HuH-7.5 (cell line): ENCODE measurements at regions not wholly inside any gene's neighbourhood (a gene's known extent, or its start where the extent isn't known, plus 50 kb on each side); places are given as distances from the start of the nearest gene placed in this dataset.
"Not testable (repeated sequence)": the region's sequence is repeated elsewhere in the genome, so short reads cannot be mapped to it uniquely, and the experiment has no call there.

Experiments used
- DNase-seq: peaks from one replicate; pipeline ENCODE4 v3.0.0; 2011; ENCODE audit warnings: low spot score

DNA sequence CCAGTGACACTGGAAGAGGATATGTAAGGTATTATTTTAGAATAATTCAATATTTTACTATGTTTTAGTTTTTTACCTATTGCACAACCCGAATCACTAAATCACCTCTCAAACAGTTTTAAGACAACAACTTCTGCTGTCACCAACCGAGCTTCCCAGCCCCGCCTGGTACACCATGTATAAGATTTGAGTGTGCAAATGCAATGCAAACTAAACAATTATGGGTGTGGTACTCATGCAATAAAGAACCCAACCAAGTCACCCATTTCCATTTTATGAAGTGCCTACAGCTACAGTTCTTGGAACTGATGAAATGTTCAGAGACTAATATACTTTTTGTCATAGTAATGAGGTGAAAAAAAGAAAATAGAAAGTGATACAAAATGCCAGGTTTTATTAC lies 256.2 kb downstream of the TAFA4 start:
- DNase-seq: no peak

DNA sequence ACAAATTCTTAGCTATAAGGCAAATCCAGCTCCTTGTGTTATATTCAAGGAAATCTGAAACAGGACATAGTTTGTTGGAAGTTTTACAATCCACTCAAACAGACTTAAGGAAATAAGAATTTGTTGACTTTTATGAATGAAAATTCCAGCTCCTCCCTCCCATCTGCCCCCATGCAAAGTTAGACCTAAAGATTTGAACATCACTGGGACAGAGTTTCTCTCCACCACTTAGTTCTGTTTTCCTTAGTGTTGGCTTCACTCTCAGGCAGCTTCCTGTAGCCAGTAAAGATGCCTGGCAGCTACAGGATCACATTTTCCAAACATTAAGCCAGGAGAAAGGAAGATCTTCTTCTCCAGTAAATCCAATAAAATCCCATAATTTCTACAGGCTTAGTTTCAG lies 265.0 kb downstream of the TAFA4 start:
- no peak for DNase-seq

DNA sequence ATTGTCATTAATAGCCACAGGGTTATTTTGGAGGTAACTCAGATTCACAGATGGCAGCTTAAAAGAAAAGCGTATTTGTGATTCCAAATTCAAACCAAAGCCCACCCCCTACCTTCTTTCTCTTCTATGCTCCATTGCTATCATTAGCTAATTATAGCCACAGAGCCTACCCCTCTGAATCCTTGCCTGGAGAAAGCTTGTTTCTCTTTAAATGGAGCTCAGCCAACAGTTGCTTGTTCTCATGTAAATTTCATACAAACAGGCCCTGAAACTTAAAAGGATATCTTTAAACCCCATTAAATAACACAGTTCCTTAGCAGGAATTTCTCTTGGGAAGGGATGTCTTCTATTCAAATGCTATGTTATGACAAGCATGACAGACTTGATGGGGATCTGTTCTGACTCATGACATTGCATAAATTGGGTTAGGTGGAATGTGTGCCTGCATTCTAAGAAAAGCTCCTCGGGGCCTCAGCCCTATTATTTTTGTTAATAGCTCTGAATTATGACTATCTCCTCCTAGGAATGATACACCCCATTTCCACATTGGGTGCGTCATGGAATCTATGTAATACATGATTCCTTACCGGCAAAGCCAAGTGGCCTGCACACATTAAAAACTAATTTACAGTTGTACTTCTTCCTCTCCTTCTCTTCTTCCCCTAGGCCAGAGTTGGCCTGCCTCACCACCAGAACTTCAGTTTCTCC lies 265.8 kb downstream of the TAFA4 start:
- DNase-seq: no peak

DNA sequence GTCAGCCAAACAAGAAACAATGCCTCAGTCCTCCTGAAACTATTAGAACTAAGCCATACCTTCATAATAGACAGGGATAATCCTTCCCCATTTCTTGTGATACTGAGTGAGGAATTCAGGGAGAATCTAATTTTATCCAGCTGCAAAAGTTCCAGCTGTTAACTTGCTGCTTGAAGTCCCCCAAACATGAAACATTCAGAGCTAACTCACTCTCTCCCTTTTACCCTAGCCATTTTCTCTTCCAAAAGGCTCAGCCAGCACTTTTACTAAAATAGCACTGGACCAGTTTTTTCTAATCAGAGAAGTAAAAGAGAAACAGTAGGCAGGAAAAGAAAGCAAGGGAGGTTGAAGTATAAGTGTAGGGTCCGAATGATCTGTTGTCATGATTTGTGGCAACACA lies 268.1 kb downstream of the TAFA4 start:
- DNase-seq: no peak

DNA sequence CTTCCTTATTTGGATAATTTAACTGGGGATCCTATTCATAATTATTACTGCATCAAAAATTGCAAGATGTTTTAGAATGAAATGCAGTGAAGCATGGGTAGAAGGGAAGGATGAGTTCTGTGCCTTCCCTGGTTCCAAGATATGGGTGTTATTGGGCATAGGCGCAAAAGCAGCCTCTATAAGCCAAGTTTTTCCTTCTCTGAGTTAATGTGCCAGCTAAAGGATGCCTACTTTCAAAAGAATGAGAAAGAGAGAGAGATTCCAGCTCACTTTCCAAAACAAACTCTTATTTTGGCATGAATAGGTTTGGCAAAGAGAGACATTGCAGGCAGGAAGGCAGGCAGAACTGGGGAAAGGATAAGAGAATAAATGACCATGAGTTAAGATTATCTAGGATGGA lies 270.2 kb downstream of the TAFA4 start:
- no peak for DNase-seq

DNA sequence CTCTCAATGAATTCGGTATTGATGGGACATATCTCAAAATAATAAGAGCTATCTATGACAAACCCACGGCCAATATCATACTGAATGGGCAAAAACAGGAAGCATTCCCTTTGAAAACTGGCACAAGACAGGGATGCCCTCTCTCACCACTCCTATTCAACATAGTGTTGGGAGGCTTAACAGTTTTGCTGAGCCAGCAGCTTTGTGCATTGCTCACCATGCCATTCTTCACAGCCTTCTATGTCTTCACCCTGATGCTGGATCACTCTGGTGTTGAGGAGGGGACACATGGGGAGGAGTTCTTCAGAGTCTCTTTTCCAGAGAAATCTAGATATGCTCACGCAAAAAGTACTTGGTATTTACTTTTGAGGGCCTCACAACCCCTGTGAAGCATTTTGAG lies 281.7 kb downstream of the TAFA4 start:
- DNase-seq: not testable (repeated sequence)

DNA sequence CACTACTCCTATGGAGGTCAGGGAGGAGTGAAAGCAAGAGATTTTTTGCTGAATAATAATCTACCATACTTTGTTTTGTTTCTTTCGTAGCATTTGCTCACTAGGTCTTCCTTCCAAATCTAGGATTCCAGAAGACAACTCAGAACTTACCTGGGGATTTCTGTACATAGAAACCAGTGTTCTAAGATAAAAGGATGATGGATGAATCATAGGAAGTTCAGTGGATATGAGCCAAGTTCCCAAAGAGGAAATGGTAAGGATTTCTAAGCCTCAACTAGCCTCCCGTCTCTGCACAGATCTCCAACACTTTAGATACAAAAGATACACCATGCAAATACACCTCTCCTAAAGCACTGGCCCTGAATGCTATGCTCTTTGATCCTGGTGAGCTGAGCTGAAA lies 283.9 kb downstream of the TAFA4 start:
- no peak for DNase-seq

DNA sequence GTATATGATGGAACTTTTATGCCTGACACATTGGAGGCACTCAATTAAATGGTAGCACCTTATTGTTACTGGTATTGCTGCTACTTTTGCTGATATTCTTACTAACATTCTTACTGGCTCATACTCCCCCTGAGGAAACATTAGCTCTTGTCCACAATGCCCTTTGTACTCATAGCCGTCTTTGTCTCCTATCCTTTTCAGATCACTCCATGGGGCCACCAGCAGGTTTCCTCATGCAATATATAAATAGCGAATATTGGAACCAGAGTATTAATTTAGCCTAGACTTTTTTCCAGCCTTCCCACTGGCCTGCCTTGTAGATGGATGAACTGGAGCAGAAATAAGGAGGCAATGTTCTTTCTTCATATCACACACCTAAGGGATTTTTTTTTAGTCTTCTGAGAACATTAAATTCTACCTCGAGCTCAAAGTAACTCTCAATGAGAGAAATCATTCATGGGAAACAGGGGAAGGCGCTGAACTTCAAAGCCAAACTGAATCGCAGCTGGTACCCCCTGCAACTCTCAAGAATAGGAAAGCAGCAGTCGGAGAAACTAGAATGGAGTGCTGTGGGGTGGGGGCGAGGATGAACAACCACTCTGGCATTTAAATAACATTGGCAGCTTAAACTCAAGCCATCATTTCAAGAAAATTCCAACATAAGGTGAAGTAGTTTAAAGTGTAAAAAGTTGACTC lies 300.3 kb downstream of the TAFA4 start:
- no peak for DNase-seq

DNA sequence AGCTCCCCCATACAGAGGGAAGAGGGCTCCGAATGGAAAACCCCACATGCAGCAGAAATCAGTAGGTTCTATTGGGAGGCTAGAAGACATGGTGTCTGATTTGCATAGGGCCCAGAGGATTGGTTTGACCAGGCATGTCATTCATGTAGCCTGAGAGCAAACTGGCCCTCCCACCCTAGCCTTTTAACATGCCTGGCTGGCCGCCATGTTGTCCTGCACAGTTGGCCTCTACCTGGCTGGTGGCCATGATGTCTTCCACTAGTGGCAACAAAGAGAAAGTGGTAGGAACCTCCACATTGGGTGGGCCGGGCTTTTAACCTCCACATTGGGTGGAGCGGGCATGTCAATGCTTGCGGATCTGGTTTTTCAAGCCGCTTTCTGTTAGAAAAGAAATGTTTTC lies 312.1 kb downstream of the TAFA4 start:
- DNase-seq: no peak

DNA sequence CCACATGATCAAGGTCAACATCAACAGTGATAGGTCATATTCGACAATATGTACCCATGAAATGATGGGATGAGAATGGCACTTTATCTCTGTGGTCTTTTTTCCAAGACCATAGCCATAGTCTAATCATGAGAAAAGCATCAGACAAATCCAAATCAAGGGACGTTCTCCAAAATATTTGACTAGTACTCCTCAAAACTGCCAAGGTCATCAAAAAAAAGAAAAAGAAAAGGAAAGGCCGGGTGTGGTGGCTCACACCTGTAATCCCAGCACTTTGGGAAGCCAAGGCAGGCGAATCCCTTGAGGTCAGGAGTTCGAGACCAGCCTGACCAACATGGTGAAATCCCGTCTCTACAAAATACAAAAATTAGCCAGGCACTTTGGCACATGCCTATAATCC lies 318.3 kb downstream of the TAFA4 start:
- DNase-seq: no peak

DNA sequence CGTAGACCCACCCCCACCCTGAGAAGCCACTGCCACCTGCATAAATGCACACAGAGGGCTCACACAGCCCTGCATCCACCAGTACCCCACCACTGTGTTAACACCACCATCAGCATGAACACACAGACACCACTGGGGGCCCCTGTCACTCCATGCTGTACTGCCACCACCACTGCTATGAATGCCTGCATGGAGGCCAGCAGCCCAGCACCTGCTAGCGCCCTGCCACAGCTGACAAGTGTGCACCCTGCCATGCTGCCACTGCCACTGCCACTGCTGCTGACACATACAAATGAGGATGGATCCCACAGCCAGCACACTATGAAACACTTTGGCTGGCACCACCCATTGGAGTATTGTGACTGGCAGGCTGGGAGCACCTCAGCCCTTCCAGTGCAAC lies 361.0 kb downstream of the TAFA4 start:
- no peak for DNase-seq

DNA sequence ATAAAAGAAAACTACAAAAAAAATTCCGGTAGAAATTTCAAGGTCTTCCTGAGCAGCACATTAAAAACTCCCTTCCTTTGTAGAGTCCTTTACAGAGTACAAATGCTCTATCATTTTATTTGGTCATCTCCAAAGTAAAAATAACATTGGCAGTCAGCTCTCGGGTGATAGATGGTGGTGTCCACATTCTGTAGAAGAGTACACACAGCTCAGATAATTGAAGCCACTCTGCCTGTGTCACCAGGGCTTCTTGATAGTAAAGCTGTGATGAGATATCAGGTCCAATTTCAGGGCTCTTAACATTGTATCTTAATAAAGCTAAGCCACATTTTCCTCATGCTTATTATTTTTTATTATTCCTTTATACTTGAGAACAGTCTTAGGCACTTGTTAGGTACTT lies 371.6 kb downstream of the TAFA4 start:
- no peak for DNase-seq

DNA sequence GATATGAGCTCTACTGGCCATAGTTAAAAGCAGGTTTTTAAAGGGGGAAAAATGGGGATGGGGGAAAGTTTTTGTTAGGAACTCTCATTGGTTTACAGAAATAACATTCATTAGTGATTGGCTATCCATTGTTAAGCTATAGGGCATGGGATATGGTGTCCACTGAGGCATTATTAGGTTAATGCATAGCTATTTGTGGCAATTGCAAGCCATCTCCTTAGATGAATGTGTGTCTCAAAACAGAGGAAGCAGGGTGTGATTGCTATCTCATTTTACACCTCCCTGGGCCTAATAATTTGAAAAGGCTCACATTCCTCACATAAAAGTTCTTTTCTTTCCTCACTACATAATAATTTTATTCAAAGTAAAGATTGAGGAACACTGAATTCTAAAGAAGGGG lies 396.6 kb downstream of the TAFA4 start:
- no peak for DNase-seq

DNA sequence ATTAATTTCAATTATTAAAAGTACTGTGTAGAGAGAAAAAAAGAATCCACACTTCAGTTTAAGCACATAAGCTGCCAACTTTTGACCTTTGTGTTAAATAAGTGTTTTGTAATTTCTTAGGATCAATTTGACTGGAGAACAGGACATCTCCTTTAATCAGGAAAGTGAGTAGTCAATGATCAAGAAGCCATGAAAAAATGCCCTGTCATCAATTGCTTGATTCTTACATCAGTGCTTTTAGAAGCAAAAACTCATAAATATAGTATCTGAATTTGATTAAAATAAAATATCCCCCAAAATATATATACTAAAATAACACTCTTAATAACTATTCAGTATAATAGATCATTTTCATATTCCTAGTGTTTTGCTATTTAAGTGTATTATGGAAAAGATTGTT lies 409.0 kb downstream of the TAFA4 start:
- DNase-seq: no peak

DNA sequence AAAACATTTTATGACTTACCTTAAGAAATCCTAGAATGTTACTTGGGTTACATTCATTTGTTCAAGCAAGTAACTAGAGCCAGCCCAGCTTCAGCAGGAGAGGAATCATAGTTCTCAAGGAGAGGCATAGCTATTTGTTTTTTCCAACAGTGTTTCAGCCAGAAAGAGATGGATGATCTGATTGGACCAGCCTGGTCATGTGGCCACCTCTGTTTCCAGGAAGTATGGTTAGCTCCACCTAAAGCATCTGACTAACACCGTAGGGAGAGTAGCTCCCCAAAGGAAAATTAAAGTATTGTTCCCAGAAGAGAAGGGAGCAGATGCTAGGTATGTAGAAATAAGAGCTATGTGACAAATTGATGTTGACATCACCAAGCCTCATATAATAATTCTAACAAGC lies 417.1 kb downstream of the TAFA4 start:
- DNase-seq: no peak

DNA sequence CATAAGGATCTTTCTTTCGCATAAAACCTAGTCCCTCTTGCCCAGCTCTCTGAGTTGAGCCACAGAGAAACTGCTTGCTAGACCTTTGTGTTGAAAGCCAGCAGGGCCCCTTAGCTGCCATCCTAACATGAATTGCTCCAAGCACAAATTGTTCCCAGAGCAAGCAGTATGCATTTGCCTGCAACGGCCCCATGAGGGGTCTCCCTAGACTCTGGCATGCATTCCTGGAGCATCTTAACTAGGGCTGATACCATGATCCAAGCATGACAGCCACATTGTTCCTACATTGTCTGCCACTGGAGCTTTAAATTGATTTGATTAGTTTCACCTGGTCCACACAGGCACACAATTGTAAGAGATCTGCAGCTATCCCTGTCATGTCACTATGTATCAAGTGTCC lies 428.1 kb downstream of the TAFA4 start:
- DNase-seq: no peak

DNA sequence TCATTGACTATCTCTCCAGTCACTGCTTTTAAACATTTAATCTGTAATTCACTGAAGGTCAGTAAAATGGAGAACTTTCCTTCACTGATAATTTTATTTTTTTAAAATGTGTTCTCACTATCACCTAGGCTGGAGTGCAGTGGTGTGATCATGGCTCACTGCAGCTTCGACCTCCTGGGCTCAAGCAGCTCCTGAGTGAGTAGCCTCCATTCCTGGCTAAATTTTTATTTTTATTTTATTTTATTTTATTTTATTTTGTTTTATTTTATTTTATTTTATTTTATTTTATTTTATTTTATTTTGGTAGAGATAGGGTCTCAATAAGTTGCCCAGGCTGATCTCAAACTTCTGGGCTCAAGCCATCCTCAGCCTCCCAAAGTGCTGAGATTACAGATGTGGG lies 446.5 kb downstream of the TAFA4 start:
- DNase-seq: not testable (repeated sequence)

DNA sequence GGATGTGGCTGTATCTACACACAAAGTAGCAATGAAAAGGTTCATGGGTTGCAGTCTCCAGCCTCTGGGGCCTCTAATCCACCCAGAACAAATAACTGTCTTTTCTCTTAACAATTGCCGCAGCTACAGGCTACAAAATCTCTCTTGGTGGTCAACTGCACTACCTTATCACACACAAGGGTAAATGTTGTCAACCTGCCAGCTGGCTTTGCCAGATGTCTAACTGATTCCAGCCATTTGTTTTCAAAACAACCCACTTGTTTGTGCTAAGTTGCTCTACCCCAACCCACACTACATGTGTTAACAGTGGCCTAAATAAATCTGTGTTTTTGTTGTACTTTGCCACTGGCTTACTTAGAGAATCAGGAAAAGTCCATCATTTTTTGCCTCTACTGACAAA lies 447.3 kb downstream of the TAFA4 start:
- DNase-seq: no peak

DNA sequence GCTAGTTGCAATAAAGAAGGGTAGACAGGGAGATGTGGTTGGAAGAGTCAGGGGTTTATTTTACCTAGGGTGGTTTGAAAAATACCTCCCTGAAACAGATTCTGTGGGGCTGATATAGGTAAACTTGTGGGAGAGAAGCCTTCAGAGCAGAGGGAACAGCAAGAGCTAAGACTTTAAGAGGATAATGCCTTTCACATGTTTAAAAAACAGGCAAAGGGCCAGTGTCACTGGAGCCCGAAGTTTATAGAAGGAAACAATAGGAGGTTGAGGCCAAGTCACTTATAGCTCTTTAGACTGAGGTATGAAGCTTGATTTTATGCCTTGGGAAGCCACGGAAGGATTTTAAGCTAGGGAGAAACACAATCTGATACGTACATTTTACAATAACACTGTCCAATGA lies 448.7 kb downstream of the TAFA4 start:
- no peak for DNase-seq

DNA sequence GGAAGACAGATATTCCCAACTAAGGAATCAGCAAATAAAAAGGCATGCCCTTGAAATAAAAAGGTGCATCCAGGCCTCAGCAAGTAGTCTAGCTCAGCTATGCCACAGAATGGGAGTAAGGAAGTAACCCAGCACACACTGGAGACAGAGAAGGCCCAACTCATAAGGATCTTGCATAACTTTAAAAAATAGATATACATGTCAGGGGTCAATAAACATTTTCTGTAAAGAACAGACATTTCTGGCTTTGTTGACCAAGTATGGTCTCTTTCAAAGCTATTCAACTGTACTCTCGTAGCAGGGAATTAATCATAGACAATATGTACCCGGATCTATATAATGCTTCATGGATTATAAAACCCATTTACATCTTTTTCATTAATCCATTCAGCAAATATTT lies 449.3 kb downstream of the TAFA4 start:
- no peak for DNase-seq

DNA sequence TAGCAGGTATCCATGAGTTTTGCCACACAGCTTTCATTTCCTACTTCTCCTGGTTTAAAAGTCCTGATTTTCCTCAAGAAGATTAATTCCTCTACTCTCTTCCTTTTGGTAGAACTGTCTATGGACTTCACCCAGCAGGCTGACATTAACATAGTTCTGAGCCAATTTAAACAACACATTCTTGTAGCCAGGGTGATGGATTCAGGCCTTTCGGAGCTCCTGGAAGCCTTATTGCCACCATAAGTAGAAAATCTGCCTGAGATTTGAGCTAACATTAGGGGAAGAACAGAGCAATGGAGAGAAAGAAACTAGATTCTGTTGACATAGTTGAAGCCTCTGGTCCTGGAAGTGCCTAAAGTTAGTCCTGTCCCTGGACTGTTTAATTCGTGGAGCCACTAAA lies 449.8 kb downstream of the TAFA4 start:
- no peak for DNase-seq

DNA sequence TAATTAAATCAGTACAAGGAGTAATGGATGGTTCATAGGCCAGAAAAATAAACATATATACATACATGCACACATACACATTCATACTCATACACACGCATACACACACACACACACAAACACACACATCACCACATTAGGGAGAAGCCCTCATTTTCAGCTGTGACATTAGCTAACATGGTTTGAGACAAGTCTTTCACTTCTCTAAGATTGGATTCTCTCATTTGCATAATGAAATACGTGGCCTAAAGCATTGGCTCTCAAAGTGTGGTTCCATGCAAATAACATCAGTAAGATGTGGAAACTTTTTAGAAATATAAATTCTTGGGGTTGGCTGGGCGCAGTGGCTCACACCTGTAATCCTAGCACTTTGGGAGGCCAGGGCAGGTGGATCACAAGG lies 452.6 kb downstream of the TAFA4 start:
- DNase-seq: no peak

DNA sequence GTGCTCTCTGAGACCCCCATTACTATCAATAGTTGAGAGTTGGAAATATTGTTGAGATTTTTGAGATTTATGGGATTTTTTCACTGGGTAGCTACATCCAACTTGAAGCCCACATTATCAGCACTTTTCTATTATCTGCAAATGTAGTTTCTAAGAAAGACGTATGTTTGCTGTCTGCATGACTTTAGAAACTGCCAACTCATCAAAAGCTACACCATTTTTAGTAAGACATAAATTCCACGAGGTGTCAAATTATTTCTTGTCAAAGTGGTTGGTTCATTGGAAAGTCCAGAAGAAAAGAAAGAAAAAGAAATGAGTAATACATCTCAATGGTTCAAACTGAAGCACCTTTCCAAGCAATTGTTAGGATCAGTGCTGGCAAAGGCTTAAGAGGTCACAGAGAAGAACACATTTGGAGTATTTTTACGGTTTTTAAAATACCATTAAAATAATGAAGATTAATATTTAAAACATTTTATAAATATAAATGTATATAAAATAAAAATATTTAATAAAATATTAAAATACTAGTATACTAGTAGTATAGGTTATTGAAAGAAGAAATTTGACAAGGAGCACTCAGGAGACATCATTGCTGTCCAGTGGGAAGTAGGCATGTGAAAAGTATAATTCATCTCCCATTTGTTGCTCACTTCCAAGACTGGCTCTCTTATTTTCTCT lies 463.5 kb downstream of the TAFA4 start:
- no peak for DNase-seq

DNA sequence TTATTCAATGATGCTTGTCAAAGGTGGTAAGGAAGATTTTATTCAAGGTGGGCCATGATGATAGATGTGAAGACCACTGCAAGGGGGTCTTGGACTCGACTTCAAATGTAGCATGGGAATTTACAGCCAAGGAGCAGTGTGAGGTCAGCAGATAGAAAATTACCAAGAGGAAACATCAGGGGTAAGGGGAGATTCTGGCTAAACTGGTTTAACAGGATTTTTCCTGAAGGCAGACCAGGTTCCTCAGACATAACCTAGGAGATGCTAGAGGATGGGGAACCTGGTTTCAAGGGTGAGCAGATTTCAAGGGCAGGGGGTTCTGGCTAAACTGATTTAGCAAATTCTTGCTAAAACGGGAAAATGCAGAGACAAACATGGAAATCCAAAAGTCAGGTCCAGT lies 464.9 kb downstream of the TAFA4 start:
- no peak for DNase-seq
